Nephron progenitor cell (in vitro differentiated cells): ENCODE measurements at regions not wholly inside any gene's neighbourhood (a gene's known extent, or its start where the extent isn't known, plus 50 kb on each side); places are given as distances from the start of the nearest gene placed in this dataset.

Source experiments
- DNase-seq: peaks from one replicate; pipeline ENCODE4 v3.0.0; 2021
- H3K27ac Mint-ChIP-seq: 2 replicates; pipeline ENCODE4 v1.8.0; 2021; ENCODE audit warnings: mild to moderate bottlenecking, moderate library complexity, mixed read lengths
- H3K27me3 Mint-ChIP-seq: 2 replicates; pipeline ENCODE4 v1.8.0; 2021; ENCODE audit warnings: mild to moderate bottlenecking, low read depth, mixed read lengths; ENCODE audit not compliant: poor library complexity
- H3K36me3 Mint-ChIP-seq: 2 replicates; pipeline ENCODE4 v1.8.0; 2021; ENCODE audit warnings: low read depth, mixed read lengths
- H3K4me1 Mint-ChIP-seq: 2 replicates; pipeline ENCODE4 v1.8.0; 2021; ENCODE audit warnings: mixed read lengths
- H3K4me3 Mint-ChIP-seq: 2 replicates; pipeline ENCODE4 v1.8.0; 2021; ENCODE audit warnings: mild to moderate bottlenecking, moderate library complexity, mixed read lengths
- H3K9me3 Mint-ChIP-seq: 2 replicates; pipeline ENCODE4 v1.8.0; 2021; ENCODE audit warnings: mild to moderate bottlenecking, moderate library complexity, mixed read lengths
- TF ChIP-seq, protein P1 (sequence below): fragments of 200-600 bp; sonication (generic); IDR thresholded peaks from 2 replicates; pipeline ENCODE4 v1.5.0; 2021; ENCODE audit warnings: antibody characterized with exemption

- H3K27me3 Mint-ChIP-seq = peaks cover 10% of the 10 kb centered on the region
- no peaks in the 10 kb centered on the region for H3K36me3 Mint-ChIP-seq
- DNase-seq = no peak
- H3K4me1 Mint-ChIP-seq = peaks cover 14% of the 10 kb centered on the region
- no peak overlapping the region for H3K4me3 Mint-ChIP-seq
- TF ChIP-seq, protein P1, sequence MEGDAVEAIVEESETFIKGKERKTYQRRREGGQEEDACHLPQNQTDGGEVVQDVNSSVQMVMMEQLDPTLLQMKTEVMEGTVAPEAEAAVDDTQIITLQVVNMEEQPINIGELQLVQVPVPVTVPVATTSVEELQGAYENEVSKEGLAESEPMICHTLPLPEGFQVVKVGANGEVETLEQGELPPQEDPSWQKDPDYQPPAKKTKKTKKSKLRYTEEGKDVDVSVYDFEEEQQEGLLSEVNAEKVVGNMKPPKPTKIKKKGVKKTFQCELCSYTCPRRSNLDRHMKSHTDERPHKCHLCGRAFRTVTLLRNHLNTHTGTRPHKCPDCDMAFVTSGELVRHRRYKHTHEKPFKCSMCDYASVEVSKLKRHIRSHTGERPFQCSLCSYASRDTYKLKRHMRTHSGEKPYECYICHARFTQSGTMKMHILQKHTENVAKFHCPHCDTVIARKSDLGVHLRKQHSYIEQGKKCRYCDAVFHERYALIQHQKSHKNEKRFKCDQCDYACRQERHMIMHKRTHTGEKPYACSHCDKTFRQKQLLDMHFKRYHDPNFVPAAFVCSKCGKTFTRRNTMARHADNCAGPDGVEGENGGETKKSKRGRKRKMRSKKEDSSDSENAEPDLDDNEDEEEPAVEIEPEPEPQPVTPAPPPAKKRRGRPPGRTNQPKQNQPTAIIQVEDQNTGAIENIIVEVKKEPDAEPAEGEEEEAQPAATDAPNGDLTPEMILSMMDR = no peak
- H3K27ac Mint-ChIP-seq = no peak overlapping the region
- H3K9me3 Mint-ChIP-seq = peaks cover 3% of the 10 kb centered on the region
These were observed 1456.5 kb downstream of the TBC1D22A start for GRCh38 chr22:48218889-48219420.

GRCh38 chr22:48217596-48217995 is 1455.1 kb downstream of the TBC1D22A start:
- H3K4me3 Mint-ChIP-seq = no peak overlapping the region
- TF ChIP-seq, protein P1 = no peak
- no peak for DNase-seq
- no peaks in the 10 kb centered on the region for H3K36me3 Mint-ChIP-seq
- peaks cover 14% of the 10 kb centered on the region for H3K4me1 Mint-ChIP-seq
- H3K9me3 Mint-ChIP-seq = peaks cover 3% of the 10 kb centered on the region
- peaks cover 8% of the 10 kb centered on the region for H3K27me3 Mint-ChIP-seq
- H3K27ac Mint-ChIP-seq = no peak overlapping the region

- peaks cover 26% of the 10 kb centered on the region for H3K4me1 Mint-ChIP-seq
- no peaks in the 10 kb centered on the region for H3K9me3 Mint-ChIP-seq
- H3K27ac Mint-ChIP-seq = no peak overlapping the region
- H3K36me3 Mint-ChIP-seq = no peaks in the 10 kb centered on the region
- TF ChIP-seq, protein P1 = no peak
- no peak for DNase-seq
- H3K4me3 Mint-ChIP-seq = no peak overlapping the region
- peaks cover 7% of the 10 kb centered on the region for H3K27me3 Mint-ChIP-seq
These were observed 1450.3 kb downstream of the TBC1D22A start for GRCh38 chr22:48212727-48213126.

GRCh38 chr22:48210812-48211211 is 1448.4 kb downstream of the TBC1D22A start:
- Mint-ChIP-seq H3K36me3 (no peaks in the 10 kb centered on the region), H3K27me3 (peaks cover 10% of the 10 kb centered on the region), H3K4me1 (peaks cover 32% of the 10 kb centered on the region), H3K9me3 (no peaks in the 10 kb centered on the region), H3K4me3 (no peak overlapping the region), H3K27ac (no peak overlapping the region)
- no peak for DNase-seq
- TF ChIP-seq, protein P1 = no peak

GRCh38 chr22:48210198-48210580 is 1447.7 kb downstream of the TBC1D22A start:
- no peak overlapping the region for H3K4me3 Mint-ChIP-seq
- peaks cover 36% of the 10 kb centered on the region for H3K4me1 Mint-ChIP-seq
- H3K27ac Mint-ChIP-seq = peak overlapping the region; percentile 46
- TF ChIP-seq, protein P1 = no peak
- H3K9me3 Mint-ChIP-seq = no peaks in the 10 kb centered on the region
- no peaks in the 10 kb centered on the region for H3K36me3 Mint-ChIP-seq
- H3K27me3 Mint-ChIP-seq = peaks cover 10% of the 10 kb centered on the region
- no peak for DNase-seq

DNA sequence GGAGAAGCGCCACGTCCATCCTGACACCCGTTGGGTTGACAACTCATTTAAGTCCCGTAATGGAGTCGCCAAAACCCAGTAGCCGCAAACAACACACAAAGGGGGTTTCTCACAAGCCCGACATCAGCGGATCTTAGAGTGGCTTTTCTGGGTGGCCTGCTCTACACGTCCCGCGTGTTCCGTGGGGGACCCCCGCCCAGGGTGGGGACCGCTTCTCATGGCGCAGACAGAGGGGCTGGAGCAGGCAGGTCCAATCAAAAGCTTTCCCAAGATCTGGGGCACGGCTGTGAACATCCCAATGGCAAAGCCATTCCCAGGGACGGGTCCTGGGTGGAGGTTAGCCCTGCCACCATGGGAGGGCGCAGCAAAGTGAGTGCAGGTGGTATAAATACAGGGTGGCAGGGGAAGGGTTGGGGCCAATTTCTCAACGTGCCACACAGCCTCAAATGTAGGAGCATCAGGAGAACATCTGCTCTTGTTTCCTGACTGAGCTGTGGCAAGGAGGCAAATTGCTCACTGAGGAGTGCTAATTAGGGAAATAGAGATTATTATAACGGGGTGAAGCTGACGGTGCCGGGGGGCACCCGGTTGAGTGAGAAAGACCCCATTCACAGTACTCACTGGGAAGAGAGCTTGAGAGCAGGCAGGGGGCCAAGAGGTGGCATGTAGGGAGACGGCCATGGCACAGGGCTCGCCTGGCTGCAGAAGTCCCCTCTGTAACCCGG is 1447.2 kb downstream of the TBC1D22A start:
- peaks cover 35% of the 10 kb centered on the region for H3K4me1 Mint-ChIP-seq
- H3K27me3 Mint-ChIP-seq = peaks cover 10% of the 10 kb centered on the region
- TF ChIP-seq, protein P1 = no peak
- H3K4me3 Mint-ChIP-seq = no peak overlapping the region
- no peak overlapping the region for H3K27ac Mint-ChIP-seq
- H3K9me3 Mint-ChIP-seq = no peaks in the 10 kb centered on the region
- DNase-seq = no peak
- H3K36me3 Mint-ChIP-seq = no peaks in the 10 kb centered on the region
